Dermis blood vessel endothelial cell (primary cell): ENCODE measurements at regions not wholly inside any gene's neighbourhood (a gene's known extent, or its start where the extent isn't known, plus 50 kb on each side); places are given as distances from the start of the nearest gene placed in this dataset.
A peak's percentile ranks its signal among the peaks of the same experiment; 100 is the strongest.

ENCODE experiments used
- DNase-seq: peaks from one replicate; pipeline ENCODE4 v3.0.0; 2010

GRCh38 chr2:160921386-160921964, 238.8 kb upstream of the TANK start:
- no peak for DNase-seq

DNA sequence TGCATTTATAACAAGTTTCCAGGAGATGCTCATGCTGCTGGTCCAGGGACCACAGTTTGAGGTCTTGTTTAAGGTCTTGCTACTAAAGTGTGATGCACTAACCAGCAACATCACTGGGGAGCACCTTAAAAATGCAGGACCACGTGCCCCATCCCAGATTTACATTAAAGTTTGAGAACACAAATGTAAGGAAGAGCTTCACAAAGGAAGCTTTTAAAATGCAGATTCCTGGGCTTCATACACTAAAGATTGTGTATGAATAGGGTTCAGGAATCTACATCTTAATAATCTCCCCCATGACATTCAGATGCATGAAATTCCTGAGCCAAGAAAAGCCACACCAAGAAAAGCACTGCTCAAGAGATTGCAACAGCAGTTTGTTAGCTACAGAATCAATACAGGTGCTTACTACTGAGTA, 235.3 kb upstream of the TANK start:
- no peak for DNase-seq

DNA sequence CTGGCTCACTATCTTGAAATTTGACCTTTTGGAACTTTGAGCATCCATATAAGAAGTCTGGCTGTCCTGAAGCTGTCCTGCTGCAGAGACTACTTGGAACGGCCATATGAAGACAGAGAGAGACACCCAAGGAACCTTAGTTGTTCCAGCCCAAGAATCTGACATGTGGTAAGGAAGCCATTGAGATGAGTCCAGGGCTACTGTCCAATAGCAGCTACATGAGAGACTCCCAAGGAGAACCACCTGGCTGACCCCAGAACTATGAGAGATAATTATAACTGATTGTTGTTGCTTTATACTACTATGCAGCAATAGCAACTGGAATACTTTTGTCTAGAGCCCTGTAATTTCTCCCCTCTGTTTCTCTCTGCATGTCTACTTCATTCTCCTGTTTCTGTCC, 234.3 kb upstream of the TANK start:
- no peak for DNase-seq

GRCh38 chr2:160927324-160927723, 232.9 kb upstream of the TANK start:
- DNase-seq = no peak

DNA sequence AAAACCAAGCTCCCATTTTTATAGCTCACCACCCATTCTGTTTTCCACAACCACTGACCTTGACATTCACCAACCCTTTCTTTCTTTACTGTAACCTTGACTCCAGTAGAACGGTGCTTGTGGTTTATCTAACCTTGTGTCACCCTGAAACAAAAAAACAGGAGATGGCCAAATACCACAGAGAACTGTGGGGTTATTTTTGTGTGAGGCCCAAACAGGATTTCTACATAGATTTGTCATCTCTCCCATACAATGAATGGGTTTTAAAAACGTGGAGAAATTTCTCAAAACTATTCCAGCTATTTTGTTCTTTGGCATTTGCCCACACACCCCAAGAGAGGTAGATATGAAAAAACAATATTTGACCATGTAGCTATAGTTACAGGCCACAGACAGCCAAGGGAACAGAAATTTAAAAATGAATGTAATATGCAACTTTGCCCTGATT, 231.3 kb upstream of the TANK start:
- no peak for DNase-seq

DNA sequence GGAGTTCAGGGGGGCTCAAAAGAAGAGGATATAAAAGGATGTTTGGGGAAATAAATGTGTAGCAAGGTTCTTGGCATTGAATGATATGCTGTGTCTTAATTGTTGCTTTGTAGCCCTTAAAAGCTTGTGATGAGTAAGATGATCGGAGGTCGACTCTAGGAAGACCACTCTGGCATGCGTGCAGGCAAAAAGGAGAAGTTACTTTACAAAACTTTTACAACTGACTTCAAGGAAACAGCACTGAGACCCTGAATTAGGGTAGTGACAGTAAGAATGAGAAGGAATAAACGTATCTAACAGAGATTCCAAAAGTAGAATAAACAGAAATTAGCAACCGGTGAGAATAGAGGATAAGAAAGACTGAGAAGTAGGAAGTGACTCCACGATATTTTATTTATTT, 228.7 kb upstream of the TANK start:
- DNase-seq = no peak

DNA sequence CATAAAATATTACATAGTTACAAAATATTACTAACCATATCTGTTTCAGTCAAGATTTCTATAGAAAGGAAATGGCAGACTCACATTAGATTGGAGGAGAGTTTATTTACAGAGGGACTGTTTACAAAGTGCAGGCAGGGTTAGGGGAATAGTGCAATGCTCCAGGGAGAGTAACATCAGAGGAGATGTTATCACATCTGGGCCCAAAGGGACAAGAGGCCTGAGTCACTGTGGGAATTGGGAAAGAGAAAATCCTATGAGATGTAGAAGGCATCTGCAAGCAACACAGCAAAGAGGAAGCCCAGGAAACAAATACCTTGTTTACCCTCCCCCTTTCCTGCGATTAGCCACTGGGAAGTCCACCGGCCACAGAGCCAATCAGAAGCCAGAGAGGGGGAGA, 227.3 kb upstream of the TANK start:
- DNase-seq = no peak

DNA sequence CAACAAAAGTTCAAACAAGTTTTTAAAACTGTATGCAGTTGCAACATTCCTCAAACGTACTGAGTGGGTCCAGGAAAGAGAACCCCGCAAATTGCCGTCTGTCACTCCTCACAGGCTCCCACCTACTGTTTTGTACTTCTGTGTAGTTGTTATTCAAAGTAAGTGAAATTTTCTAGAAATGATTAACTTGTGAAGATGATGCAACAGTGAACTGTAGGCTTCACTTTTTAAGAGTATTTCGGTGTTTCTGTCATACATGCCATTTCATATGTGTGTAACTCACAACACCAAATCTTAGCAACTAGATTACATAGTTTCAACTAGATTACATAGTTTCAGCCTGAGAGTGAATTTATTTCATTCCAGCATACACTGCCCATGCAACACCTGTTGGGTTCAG, 226.0 kb upstream of the TANK start:
- no peak for DNase-seq

- DNase-seq = no peak
Observed at GRCh38 chr2:160934991-160935390, 225.2 kb upstream of the TANK start.

DNA sequence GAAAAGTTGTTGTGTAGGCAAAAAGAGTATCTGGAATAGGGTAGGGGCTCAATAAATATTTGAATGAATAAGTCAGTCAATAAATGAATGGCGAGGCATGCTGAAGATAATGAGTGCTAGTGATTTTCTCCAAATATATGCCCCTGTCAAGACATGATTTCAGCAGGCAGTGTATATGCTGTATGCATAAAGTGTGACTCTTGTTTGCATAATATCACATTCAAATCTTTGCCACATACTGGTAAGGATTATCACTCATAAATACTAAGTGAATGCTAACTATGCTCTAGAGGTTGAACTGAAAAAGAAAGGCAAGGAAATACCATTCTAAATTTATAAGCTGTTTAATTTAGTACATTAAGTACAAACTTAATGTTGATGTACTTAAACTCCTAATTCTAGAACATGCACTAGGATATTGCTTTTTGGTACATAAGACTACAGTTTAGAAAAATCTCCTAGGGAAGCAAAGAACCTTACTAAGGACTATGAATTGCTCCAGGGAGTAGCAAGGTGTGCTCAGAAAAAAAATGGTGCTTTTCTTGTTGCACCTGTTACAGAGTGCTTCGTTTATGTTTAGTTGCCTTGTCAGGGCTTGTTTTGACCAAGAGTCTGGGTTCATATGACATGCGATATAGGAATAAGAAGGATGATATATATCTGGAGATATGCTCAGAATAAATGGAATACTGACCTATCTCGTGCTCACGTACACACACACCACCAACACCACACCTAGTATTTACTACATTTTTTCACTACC, 224.0 kb upstream of the TANK start:
- DNase-seq = no peak

DNA sequence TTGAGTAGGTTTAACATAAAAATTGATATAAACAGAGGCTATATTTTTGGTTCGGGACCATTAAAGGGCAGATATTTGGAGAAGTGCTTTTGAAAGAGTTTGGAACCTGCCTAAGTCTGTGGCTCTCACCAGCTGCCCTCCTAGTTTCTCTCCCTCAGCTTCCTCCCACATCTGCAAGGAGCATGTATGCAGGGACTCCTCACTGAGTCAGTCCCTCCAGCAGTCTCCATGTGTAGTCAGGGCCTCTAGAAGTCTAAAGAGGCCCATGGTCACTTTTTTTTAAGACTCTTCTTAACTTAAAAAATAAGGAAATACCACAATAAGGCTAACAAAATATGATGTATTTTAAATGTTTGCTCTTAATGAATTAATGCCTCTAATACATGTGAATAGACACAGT, 220.0 kb upstream of the TANK start:
- no peak for DNase-seq

GRCh38 chr2:160940699-160941098, 219.5 kb upstream of the TANK start:
- DNase-seq = no peak

GRCh38 chr2:160941290-160941846, 218.9 kb upstream of the TANK start:
- no peak for DNase-seq

GRCh38 chr2:160942476-160943142, 217.6 kb upstream of the TANK start:
- DNase-seq = no peak

GRCh38 chr2:160943414-160943813, 216.8 kb upstream of the TANK start:
- DNase-seq = no peak

GRCh38 chr2:160952464-160953254, 207.6 kb upstream of the TANK start:
- DNase-seq = peak; percentile 42

- peak; percentile 15 for DNase-seq
Observed at GRCh38 chr2:160955578-160955977, 204.7 kb upstream of the TANK start.

DNA sequence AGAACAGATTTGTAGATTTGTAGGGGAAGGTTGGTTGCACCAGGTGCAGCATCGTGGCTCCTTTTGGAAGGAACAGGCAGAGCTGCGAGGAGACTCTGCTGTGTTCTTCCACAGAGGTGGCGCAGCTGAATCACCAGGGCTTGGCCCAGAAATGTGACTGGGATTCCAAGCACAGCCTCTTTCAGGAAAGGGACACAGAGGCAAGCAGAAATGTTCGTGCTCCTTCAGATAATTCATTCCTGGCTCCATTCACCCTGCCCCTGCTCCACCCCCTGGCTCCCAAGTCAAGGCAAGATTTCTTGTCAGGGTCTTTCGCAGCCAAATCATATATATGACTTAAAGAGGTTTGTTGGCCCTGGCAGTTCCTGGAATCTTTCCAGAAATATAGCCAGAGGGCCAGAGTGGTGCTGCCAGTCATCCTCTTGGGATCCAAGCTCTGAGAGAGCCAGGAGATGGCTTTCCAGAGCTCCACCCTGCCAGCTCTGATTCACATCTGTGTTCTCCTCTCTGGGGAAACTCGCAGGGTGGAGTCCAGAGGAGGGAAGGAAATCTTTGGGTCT, 203.9 kb upstream of the TANK start:
- no peak for DNase-seq

DNA sequence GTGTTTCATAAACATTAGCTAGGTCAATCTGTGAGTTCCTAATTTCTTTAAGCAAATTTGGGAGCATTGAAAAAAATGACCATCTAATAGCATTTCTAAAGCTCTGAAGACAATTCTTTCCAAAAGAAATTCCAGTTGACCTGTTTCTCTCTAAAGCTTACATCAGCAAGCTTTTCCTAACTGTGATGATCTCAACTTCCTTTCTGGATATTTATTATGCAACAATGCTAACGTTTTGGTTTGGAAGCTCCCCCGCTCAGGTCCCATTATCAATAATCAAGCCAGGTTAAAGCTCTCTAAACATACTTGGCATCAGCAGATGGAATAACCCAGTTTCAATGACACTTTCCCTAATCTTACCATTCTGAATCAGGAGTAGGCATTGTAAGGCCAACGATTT, 196.3 kb upstream of the TANK start:
- peak; percentile 24 for DNase-seq

- no peak for DNase-seq
Observed at GRCh38 chr2:160967523-160967922, 192.7 kb upstream of the TANK start.

DNA sequence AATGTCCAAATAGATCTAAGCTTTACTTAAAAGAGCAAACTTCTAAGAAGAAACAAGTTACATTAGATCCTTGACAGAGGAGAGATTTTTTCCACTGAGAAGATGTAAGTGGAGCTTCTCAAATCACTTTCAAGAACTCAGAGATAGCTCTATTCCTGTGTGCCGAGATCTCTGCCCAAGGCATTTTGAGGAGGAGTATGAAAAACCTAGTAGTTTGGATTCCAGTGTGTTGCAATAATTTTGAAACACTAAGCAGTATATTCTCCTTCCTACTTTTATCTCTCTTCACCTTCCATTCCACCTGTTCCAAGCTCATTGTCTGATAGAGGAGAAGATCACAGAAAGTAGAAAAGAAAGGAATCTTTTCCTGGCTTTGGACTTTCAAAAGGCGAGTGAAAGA, 192.0 kb upstream of the TANK start:
- no peak for DNase-seq
